HCT116 (cell line): ENCODE measurements at regions not wholly inside any gene's neighbourhood (a gene's known extent, or its start where the extent isn't known, plus 50 kb on each side); places are given as distances from the start of the nearest gene placed in this dataset.

Experiments
- ATF3 ChIP-seq: IDR thresholded peaks from 2 replicates; pipeline ENCODE4 v1.6.1; 2012
- CTCF ChIP-seq, 3 experiments: fragments of 200-600 bp in 1 of 3; sonication (generic) in 1 of 3; IDR thresholded peaks in 2 of 3; conservative IDR thresholded peaks in 1 of 3; 2 replicates each; pipeline ENCODE4 v1.5.1; 2012 to 2017; ENCODE audit warnings: low read depth in 2 of 3, low read length in 2 of 3, antibody characterized with exemption in 1 of 3, borderline replicate concordance in 1 of 3, control low read depth in 1 of 3, mild to moderate bottlenecking in 1 of 3, mixed read lengths in 1 of 3, mixed run types in 1 of 3, moderate library complexity in 1 of 3; ENCODE audit not compliant: insufficient read depth in 1 of 3
- EZH2 ChIP-seq: fragments of 200-600 bp; sonication (generic); IDR thresholded peaks from 2 replicates; pipeline ENCODE4 v1.6.1; 2017; ENCODE audit warnings: antibody characterized with exemption, mixed run types
- EZH2phosphoT487 ChIP-seq: fragments of 200-600 bp; IDR thresholded peaks from 2 replicates; pipeline ENCODE4 v1.6.1; 2018; ENCODE audit warnings: antibody characterized with exemption, borderline replicate concordance
- FOSL1 ChIP-seq: IDR thresholded peaks from 2 replicates; pipeline ENCODE4 v1.6.1; 2012; ENCODE audit warnings: low read depth
- MAX ChIP-seq: IDR thresholded peaks from 2 replicates; pipeline ENCODE4 v1.6.1; 2012
- POLR2A ChIP-seq: IDR thresholded peaks from 2 replicates; pipeline ENCODE4 v1.7.0; 2011; ENCODE audit warnings: borderline replicate concordance; ENCODE audit not compliant: insufficient read depth, insufficient read length; ENCODE audit errors: extremely low read depth
- POLR2AphosphoS5 ChIP-seq: IDR thresholded peaks from 2 replicates; pipeline ENCODE4 v1.6.1; 2011; ENCODE audit warnings: mild to moderate bottlenecking, low read depth, low read length, moderate library complexity
- REST ChIP-seq: IDR thresholded peaks from 2 replicates; pipeline ENCODE4 v1.6.1; 2012; ENCODE audit warnings: low read depth
- SIN3A ChIP-seq: IDR thresholded peaks from 2 replicates; pipeline ENCODE4 v1.6.1; 2012; ENCODE audit warnings: low read depth
- TCF7L2 ChIP-seq: IDR thresholded peaks from 2 replicates; pipeline ENCODE4 v1.7.0; 2011; ENCODE audit warnings: borderline replicate concordance, inconsistent platforms; ENCODE audit not compliant: insufficient read depth, insufficient read length; ENCODE audit errors: extremely low read depth

- TF ChIP-seq EZH2 (no peak), SIN3A (no peak), EZH2phosphoT487 (no peak), TCF7L2 (no peak), POLR2AphosphoS5 (no peak), ATF3 (no peak), CTCF (IDR thresholded peaks at IDR 0.05 in 2 of 3, conservative IDR thresholded peaks at IDR 0.05 in 1 of 3; ENCODE audit: borderline replicate concordance in 1 of 3, insufficient read depth in 1 of 3, low read depth in 2 of 3, low read length in 2 of 3) (no peak), FOSL1 (no peak), POLR2A (no peak), REST (no peak), MAX (no peak)
Observed at GRCh38 chr10:106520698-106521097, 643.8 kb downstream of the SORCS1 start.
